ENCODE measurements at regions not wholly inside any gene's neighbourhood (a gene's known extent, or its start where the extent isn't known, plus 50 kb on each side); places are given as distances from the start of the nearest gene placed in this dataset.
A peak's percentile ranks its signal among the peaks of the same experiment; 100 is the strongest.
"Not testable (repeated sequence)": the region's sequence is repeated elsewhere in the genome, so short reads cannot be mapped to it uniquely, and the experiment has no call there.

DNA sequence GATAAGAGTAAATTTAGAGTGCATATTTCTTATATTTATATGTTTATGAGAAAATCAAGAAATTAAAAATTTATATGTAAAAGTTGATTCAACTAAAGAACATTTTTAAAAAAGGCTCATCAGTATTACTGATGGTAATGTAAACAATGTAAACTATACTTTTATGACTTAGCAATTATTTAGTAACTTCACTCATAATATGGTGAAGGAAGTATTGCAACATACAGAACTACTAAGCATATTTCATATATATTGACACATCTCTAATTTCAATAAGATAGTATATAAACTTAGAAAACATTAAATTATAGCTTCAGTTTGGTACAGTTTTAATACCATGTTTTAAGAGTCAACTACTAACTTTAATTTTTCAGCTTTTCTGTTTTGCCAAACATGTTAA, 512.8 kb upstream of the PCDH7 start:
- Histone ChIP-seq H3K9me3 (peaks cover 7% of the 10 kb centered on the region), H3K27me3 (replicated peaks; ENCODE audit: insufficient read depth) (no peaks in the 10 kb centered on the region), H3K4me3 (no peak overlapping the region), H3K36me3 (no peaks in the 10 kb centered on the region), H3K4me1 (ENCODE audit: control insufficient read depth in 1 of 2, low read depth in 2 of 2) (peaks cover 0 to 3% of the 10 kb centered on the region in 2 donors), H3K27ac (no peak overlapping the region)
- ATAC-seq (ENCODE audit: insufficient number of reproducible peaks, low FRiP score, low read depth) (no peak), DNase-seq (ENCODE audit: low spot score) (no peak)
- TF ChIP-seq, protein P1, sequence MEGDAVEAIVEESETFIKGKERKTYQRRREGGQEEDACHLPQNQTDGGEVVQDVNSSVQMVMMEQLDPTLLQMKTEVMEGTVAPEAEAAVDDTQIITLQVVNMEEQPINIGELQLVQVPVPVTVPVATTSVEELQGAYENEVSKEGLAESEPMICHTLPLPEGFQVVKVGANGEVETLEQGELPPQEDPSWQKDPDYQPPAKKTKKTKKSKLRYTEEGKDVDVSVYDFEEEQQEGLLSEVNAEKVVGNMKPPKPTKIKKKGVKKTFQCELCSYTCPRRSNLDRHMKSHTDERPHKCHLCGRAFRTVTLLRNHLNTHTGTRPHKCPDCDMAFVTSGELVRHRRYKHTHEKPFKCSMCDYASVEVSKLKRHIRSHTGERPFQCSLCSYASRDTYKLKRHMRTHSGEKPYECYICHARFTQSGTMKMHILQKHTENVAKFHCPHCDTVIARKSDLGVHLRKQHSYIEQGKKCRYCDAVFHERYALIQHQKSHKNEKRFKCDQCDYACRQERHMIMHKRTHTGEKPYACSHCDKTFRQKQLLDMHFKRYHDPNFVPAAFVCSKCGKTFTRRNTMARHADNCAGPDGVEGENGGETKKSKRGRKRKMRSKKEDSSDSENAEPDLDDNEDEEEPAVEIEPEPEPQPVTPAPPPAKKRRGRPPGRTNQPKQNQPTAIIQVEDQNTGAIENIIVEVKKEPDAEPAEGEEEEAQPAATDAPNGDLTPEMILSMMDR (IDR thresholded peaks at IDR 0.05), result no peak

DNA sequence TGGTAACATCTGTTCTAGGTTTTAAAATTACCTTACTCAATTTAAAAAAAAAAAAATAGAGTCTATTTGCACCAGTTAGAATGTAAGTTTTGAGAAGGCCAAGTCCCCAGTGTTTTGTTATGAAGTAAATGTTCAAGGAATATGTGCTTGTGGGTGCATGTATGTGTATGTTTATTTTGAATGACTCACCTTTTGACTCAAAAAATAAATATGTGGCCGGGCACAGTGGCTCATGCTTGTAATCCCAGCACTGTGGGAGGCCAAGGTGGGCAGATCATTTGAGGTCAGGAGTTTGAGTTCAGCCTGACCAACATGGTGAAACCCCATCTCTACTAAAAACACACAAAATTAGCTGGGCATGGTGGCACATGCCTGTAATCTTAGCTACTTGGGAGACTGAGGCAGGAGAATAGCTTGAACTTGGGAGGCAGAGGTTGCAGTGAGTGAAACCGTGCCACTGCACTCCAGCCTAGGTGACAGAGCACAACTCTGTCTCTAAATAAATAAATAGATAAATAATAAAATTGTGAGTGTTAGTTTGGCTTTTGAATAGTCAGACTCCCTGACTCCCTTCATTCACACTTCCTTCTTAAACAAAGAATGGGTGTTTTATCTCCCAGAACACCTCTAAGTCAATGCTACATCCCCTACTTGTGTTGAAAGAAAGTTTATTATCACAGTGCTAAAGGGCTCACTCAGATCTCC, 511.3 kb upstream of the PCDH7 start:
- DNase-seq (ENCODE audit: low spot score), result no peak
- TF ChIP-seq, protein P1 (IDR thresholded peaks at IDR 0.05), result no peak
- Histone ChIP-seq H3K27me3 (replicated peaks; ENCODE audit: insufficient read depth) (no peaks in the 10 kb centered on the region), H3K36me3 (no peaks in the 10 kb centered on the region), H3K9me3 (no peaks in the 10 kb centered on the region), H3K27ac (peak overlapping the region in 1 of 2 donors; percentile 56), H3K4me3 (no peak overlapping the region), H3K4me1 (ENCODE audit: control insufficient read depth in 1 of 2, low read depth in 2 of 2) (peaks cover 0 to 3% of the 10 kb centered on the region in 2 donors)
- ATAC-seq (ENCODE audit: insufficient number of reproducible peaks, low FRiP score, low read depth), result peak; percentile 94

DNA sequence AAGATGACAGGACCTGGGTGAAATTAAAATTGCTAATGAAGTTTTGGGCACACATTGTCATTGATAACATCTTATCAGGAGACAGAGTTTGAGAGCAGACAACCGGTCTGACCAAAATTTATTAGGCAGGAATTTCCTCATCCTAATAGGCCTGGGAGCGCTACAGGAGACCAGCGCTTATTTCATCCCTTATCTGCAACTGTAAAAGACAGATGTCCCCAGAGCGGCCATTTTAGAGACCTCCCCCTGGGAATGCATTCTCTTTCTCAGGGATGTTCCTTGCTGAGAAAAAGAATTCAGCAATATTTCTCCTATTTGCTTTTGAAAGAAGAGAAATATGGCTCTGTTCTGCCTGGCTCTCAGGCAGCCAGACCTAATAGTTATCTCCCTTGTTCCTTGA, 504.2 kb upstream of the PCDH7 start:
- H3K27ac ChIP-seq; ATAC-seq (ENCODE audit: insufficient number of reproducible peaks, low FRiP score, low read depth); H3K9me3 ChIP-seq; H3K4me3 ChIP-seq; H3K4me1 ChIP-seq (ENCODE audit: control insufficient read depth in 1 of 2, low read depth in 2 of 2); H3K36me3 ChIP-seq; H3K27me3 ChIP-seq (replicated peaks; ENCODE audit: insufficient read depth); DNase-seq (ENCODE audit: low spot score): not testable (repeated sequence)

DNA sequence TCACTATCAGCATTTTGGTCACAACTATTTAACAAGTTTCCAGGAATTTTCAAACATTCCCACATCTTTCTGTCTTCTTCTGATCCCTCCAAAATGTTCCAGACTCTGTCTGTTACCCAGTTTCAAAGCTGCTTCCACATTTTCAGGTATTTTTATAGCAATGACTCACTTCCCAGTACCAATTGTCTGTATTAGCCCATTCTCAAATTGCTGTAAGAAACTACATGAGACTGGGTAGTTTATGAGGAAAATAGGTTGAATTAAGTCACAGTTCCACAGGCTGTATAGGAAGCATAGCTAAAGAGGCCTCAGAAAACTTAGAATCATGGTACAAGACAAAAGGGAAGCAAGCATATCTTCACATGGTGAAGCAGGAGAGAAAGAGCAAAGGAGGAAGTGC, 475.0 kb upstream of the PCDH7 start:
- no peaks in the 10 kb centered on the region for H3K4me1 ChIP-seq (ENCODE audit: control insufficient read depth in 1 of 2, low read depth in 2 of 2)
- H3K4me3 ChIP-seq, result no peak overlapping the region
- ATAC-seq (ENCODE audit: insufficient number of reproducible peaks, low FRiP score, low read depth) (no peak), DNase-seq (ENCODE audit: low spot score) (no peak)
- H3K36me3 ChIP-seq, result no peaks in the 10 kb centered on the region
- TF ChIP-seq, protein P1 (IDR thresholded peaks at IDR 0.05), result no peak
- H3K9me3 ChIP-seq, result peaks cover 4% of the 10 kb centered on the region
- H3K27me3 ChIP-seq (replicated peaks; ENCODE audit: insufficient read depth), result no peaks in the 10 kb centered on the region
- H3K27ac ChIP-seq, result no peak overlapping the region

DNA sequence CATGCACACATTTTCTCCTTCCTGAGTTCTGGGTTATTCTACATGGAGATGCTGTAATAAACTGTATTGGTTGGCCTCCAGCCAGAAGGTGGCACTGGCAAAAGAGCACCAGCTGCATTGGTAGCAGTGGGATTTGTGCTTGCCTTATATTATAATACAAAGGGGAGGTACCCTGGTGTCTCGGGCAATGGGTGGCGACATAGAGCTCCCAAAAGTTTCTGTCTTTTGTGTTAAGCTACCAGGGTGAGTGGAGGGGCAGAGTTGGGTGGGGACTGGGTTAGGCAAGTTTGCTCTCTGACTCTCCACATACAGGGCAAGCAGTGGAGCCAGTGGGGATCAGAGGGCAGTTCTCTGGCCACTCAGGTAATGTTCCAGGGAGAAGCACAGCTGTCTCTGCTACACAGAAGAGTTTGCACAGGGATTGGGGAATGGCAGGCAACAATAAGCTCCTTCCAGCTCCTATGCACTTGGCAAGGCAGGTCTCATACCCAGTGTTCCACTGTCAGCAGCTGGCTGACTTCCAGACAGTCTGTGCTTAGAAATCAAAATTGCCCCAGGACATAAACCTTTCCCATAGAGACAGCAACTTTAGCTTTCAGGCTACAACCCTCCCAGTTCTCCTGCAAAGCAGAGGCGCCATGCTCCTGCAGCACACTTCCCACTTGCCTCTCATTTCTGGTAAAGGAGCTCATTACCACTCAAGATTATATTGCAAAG, 463.9 kb upstream of the PCDH7 start:
- Histone ChIP-seq H3K9me3 (no peaks in the 10 kb centered on the region), H3K4me1 (ENCODE audit: control insufficient read depth in 1 of 2, low read depth in 2 of 2) (no peaks in the 10 kb centered on the region), H3K27ac (no peak overlapping the region), H3K4me3 (no peak overlapping the region), H3K36me3 (no peaks in the 10 kb centered on the region), H3K27me3 (replicated peaks; ENCODE audit: insufficient read depth) (no peaks in the 10 kb centered on the region)
- DNase-seq (ENCODE audit: low spot score) (no peak), ATAC-seq (ENCODE audit: insufficient number of reproducible peaks, low FRiP score, low read depth) (no peak)
- TF ChIP-seq, protein P1 (IDR thresholded peaks at IDR 0.05), result no peak

All from thoracic aorta (tissue), 2 donors.